BLaER1 (cell line): ENCODE measurements at regions not wholly inside any gene's neighbourhood (a gene's known extent, or its start where the extent isn't known, plus 50 kb on each side); places are given as distances from the start of the nearest gene placed in this dataset.
"Not testable (repeated sequence)": the region's sequence is repeated elsewhere in the genome, so short reads cannot be mapped to it uniquely, and the experiment has no call there.

Experiments used
- H3K27ac ChIP-seq: shearing (Covaris generic); formaldehyde crosslinking; 2 replicates; pipeline ENCODE4 v1.8.1; 2022
- H3K27me3 ChIP-seq: shearing (Covaris generic); formaldehyde crosslinking; 2 replicates; pipeline ENCODE4 v1.8.1; 2022
- H3K36me3 ChIP-seq: shearing (Covaris generic); formaldehyde crosslinking; 2 replicates; pipeline ENCODE4 v1.8.1; 2022
- H3K4me1 ChIP-seq: shearing (Covaris generic); formaldehyde crosslinking; 2 replicates; pipeline ENCODE4 v1.8.1; 2022
- H3K4me2 ChIP-seq: shearing (Covaris generic); formaldehyde crosslinking; 2 replicates; pipeline ENCODE4 v1.8.1; 2022
- H3K4me3 ChIP-seq: shearing (Covaris generic); formaldehyde crosslinking; 2 replicates; pipeline ENCODE4 v1.8.1; 2022
- H3K9ac ChIP-seq: shearing (Covaris generic); formaldehyde crosslinking; 2 replicates; pipeline ENCODE4 v1.8.1; 2022
- H3K9me3 ChIP-seq: shearing (Covaris generic); formaldehyde crosslinking; 2 replicates; pipeline ENCODE4 v1.8.1; 2022
- H4K20me1 ChIP-seq: shearing (Covaris generic); formaldehyde crosslinking; 2 replicates; pipeline ENCODE4 v1.8.1; 2022
- Cebpa-rat ChIP-seq: shearing (Covaris generic); IDR thresholded peaks from 2 replicates; pipeline ENCODE4 v1.8.1; 2022

GRCh38 chr18:46224181-46224775, 120.1 kb downstream of the HAUS1 start:
- Histone ChIP-seq H3K27me3 (no peaks in the 10 kb centered on the region), H3K27ac (no peak overlapping the region), H3K4me1 (peaks cover 21% of the 10 kb centered on the region), H3K4me2 (no peak overlapping the region), H3K9ac (no peak overlapping the region), H3K36me3 (peaks cover 23% of the 10 kb centered on the region), H3K4me3 (no peak overlapping the region), H3K9me3 (no peaks in the 10 kb centered on the region), H4K20me1 (peaks cover 42% of the 10 kb centered on the region)
- TF ChIP-seq Cebpa-rat: no peak

GRCh38 chr18:46226461-46226860, 122.3 kb downstream of the HAUS1 start:
- H4K20me1 ChIP-seq: peaks cover 48% of the 10 kb centered on the region
- no peak overlapping the region for H3K9ac ChIP-seq
- H3K4me2 ChIP-seq: no peak overlapping the region
- no peak for TF ChIP-seq Cebpa-rat
- no peak overlapping the region for H3K4me3 ChIP-seq
- H3K36me3 ChIP-seq: peaks cover 16% of the 10 kb centered on the region
- no peaks in the 10 kb centered on the region for H3K9me3 ChIP-seq
- no peak overlapping the region for H3K27ac ChIP-seq
- H3K4me1 ChIP-seq: peaks cover 21% of the 10 kb centered on the region
- no peaks in the 10 kb centered on the region for H3K27me3 ChIP-seq

GRCh38 chr18:46229641-46230040, 125.5 kb downstream of the HAUS1 start:
- not testable (repeated sequence) for H3K9ac ChIP-seq, H3K27ac ChIP-seq, H3K4me1 ChIP-seq, H3K4me2 ChIP-seq, H3K9me3 ChIP-seq, H3K27me3 ChIP-seq, H3K4me3 ChIP-seq
- H4K20me1 ChIP-seq: peaks cover 16% of the 10 kb centered on the region
- H3K36me3 ChIP-seq: peaks cover 16% of the 10 kb centered on the region

GRCh38 chr18:46236156-46236555, 132.0 kb downstream of the HAUS1 start:
- H3K27ac ChIP-seq: no peak overlapping the region
- no peaks in the 10 kb centered on the region for H3K9me3 ChIP-seq
- H3K4me1 ChIP-seq: no peaks in the 10 kb centered on the region
- H3K27me3 ChIP-seq: no peaks in the 10 kb centered on the region
- no peak overlapping the region for H3K4me2 ChIP-seq
- H3K36me3 ChIP-seq: peaks cover 4% of the 10 kb centered on the region
- H3K4me3 ChIP-seq: no peak overlapping the region
- no peak overlapping the region for H3K9ac ChIP-seq
- no peak for TF ChIP-seq Cebpa-rat
- no peaks in the 10 kb centered on the region; the same call in 1 of the 2 replicates for H4K20me1 ChIP-seq

- Histone ChIP-seq H3K36me3 (peaks cover 4% of the 10 kb centered on the region), H3K4me2 (no peak overlapping the region), H3K9ac (no peak overlapping the region), H3K27me3 (no peaks in the 10 kb centered on the region), H3K9me3 (no peaks in the 10 kb centered on the region), H3K4me1 (no peaks in the 10 kb centered on the region), H3K4me3 (no peak overlapping the region), H3K27ac (no peak overlapping the region), H4K20me1 (no peaks in the 10 kb centered on the region; the same call in 1 of the 2 replicates)
- no peak for TF ChIP-seq Cebpa-rat
Observed at GRCh38 chr18:46237891-46238290, 133.7 kb downstream of the HAUS1 start.

GRCh38 chr18:46239549-46239948, 135.4 kb downstream of the HAUS1 start:
- H3K36me3 ChIP-seq: peaks cover 4% of the 10 kb centered on the region
- H3K4me2 ChIP-seq: no peak overlapping the region
- H3K27ac ChIP-seq: no peak overlapping the region
- H3K9ac ChIP-seq: no peak overlapping the region
- H3K9me3 ChIP-seq: no peaks in the 10 kb centered on the region
- H3K27me3 ChIP-seq: no peaks in the 10 kb centered on the region
- H4K20me1 ChIP-seq: no peaks in the 10 kb centered on the region; the same call in 1 of the 2 replicates
- H3K4me1 ChIP-seq: no peaks in the 10 kb centered on the region
- H3K4me3 ChIP-seq: no peak overlapping the region
- TF ChIP-seq Cebpa-rat: no peak

GRCh38 chr18:46239998-46240397, 135.8 kb downstream of the HAUS1 start:
- Histone ChIP-seq H3K4me1 (no peaks in the 10 kb centered on the region), H3K27ac (no peak overlapping the region), H3K9me3 (no peaks in the 10 kb centered on the region), H4K20me1 (no peaks in the 10 kb centered on the region; the same call in 1 of the 2 replicates), H3K4me2 (no peak overlapping the region), H3K36me3 (peaks cover 4% of the 10 kb centered on the region), H3K9ac (no peak overlapping the region), H3K4me3 (no peak overlapping the region), H3K27me3 (no peaks in the 10 kb centered on the region)
- no peak for TF ChIP-seq Cebpa-rat

- not testable (repeated sequence) for H3K4me1 ChIP-seq, H3K9me3 ChIP-seq, H3K27me3 ChIP-seq, H3K9ac ChIP-seq, H4K20me1 ChIP-seq, H3K27ac ChIP-seq, H3K36me3 ChIP-seq, H3K4me3 ChIP-seq, H3K4me2 ChIP-seq
Observed at GRCh38 chr18:46241393-46241792, 137.2 kb downstream of the HAUS1 start.

GRCh38 chr18:46242183-46242582, 138.0 kb downstream of the HAUS1 start:
- H3K27me3 ChIP-seq: no peaks in the 10 kb centered on the region
- no peak for TF ChIP-seq Cebpa-rat

GRCh38 chr18:46243095-46243494, 138.9 kb downstream of the HAUS1 start:
- H3K4me3 ChIP-seq: no peak overlapping the region
- H4K20me1 ChIP-seq: no peaks in the 10 kb centered on the region
- H3K27me3 ChIP-seq: no peaks in the 10 kb centered on the region
- H3K9me3 ChIP-seq: no peaks in the 10 kb centered on the region
- H3K36me3 ChIP-seq: peaks cover 9% of the 10 kb centered on the region
- no peak for TF ChIP-seq Cebpa-rat
- no peak overlapping the region for H3K9ac ChIP-seq
- H3K4me1 ChIP-seq: no peaks in the 10 kb centered on the region
- H3K27ac ChIP-seq: no peak overlapping the region
- H3K4me2 ChIP-seq: no peak overlapping the region

More at GRCh38 chr18:46242183-46242582, 138.0 kb downstream of the HAUS1 start:
- Histone ChIP-seq H3K27ac (no peak overlapping the region), H3K4me1 (no peaks in the 10 kb centered on the region), H3K4me3 (no peak overlapping the region), H4K20me1 (no peaks in the 10 kb centered on the region), H3K9ac (no peak overlapping the region), H3K4me2 (no peak overlapping the region), H3K9me3 (no peaks in the 10 kb centered on the region), H3K36me3 (peaks cover 4% of the 10 kb centered on the region)

- H4K20me1 ChIP-seq: no peaks in the 10 kb centered on the region
- H3K4me1 ChIP-seq: peaks cover 3% of the 10 kb centered on the region
- H3K4me2 ChIP-seq: no peak overlapping the region
- H3K9me3 ChIP-seq: no peaks in the 10 kb centered on the region
- no peak for TF ChIP-seq Cebpa-rat
- no peak overlapping the region for H3K9ac ChIP-seq
- H3K27me3 ChIP-seq: no peaks in the 10 kb centered on the region
- H3K36me3 ChIP-seq: peaks cover 9% of the 10 kb centered on the region
- H3K4me3 ChIP-seq: no peak overlapping the region
- no peak overlapping the region for H3K27ac ChIP-seq
Observed at GRCh38 chr18:46243673-46244072, 139.5 kb downstream of the HAUS1 start.
